Hepatocyte (in vitro differentiated cells): ENCODE measurements at regions not wholly inside any gene's neighbourhood (a gene's known extent, or its start where the extent isn't known, plus 50 kb on each side); places are given as distances from the start of the nearest gene placed in this dataset.

Experiments used
- EZH2 ChIP-seq: fragments of 200-600 bp; sonication (generic); IDR thresholded peaks from 2 replicates; pipeline ENCODE4 v1.6.1; 2016; ENCODE audit warnings: antibody characterized with exemption, mild to moderate bottlenecking, borderline replicate concordance
- TF ChIP-seq, protein P1 (sequence below): fragments of 200-600 bp; sonication (generic); IDR thresholded peaks from 2 replicates; pipeline ENCODE4 v1.5.1; 2016; ENCODE audit warnings: antibody characterized with exemption, mild to moderate bottlenecking; ENCODE audit not compliant: poor library complexity

DNA sequence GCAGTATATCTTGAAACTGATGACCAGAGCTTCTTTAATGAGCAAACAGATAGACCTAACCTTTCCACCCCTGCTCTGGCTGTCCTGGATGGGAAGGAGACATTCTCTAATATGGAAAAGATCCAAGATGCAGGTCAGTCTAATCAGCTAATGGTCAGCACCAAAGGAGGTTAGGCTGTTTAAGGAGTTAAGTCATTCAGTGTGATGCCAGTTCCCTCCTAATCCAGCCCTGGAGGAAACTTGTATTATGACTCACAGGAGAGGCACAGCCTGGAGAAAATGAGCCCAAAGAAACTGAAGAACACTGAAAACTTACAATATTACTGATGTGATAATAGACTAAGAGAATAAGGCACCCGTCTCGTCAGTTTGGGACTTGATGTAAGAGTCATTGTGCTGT is 323.0 kb downstream of the HNRNPD start:
- TF ChIP-seq, protein P1, sequence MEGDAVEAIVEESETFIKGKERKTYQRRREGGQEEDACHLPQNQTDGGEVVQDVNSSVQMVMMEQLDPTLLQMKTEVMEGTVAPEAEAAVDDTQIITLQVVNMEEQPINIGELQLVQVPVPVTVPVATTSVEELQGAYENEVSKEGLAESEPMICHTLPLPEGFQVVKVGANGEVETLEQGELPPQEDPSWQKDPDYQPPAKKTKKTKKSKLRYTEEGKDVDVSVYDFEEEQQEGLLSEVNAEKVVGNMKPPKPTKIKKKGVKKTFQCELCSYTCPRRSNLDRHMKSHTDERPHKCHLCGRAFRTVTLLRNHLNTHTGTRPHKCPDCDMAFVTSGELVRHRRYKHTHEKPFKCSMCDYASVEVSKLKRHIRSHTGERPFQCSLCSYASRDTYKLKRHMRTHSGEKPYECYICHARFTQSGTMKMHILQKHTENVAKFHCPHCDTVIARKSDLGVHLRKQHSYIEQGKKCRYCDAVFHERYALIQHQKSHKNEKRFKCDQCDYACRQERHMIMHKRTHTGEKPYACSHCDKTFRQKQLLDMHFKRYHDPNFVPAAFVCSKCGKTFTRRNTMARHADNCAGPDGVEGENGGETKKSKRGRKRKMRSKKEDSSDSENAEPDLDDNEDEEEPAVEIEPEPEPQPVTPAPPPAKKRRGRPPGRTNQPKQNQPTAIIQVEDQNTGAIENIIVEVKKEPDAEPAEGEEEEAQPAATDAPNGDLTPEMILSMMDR, result no peak
- TF ChIP-seq EZH2, result no peak
